SH-SY5Y (cell line): ENCODE measurements at regions not wholly inside any gene's neighbourhood (a gene's known extent, or its start where the extent isn't known, plus 50 kb on each side); places are given as distances from the start of the nearest gene placed in this dataset.

ENCODE experiments used
- GATA2 ChIP-seq: IDR thresholded peaks from 2 replicates; pipeline ENCODE4 v1.6.1; 2011; ENCODE audit warnings: mild to moderate bottlenecking, low read depth, low read length
- GATA3 ChIP-seq: IDR thresholded peaks from 2 replicates; pipeline ENCODE4 v1.6.1; 2011; ENCODE audit warnings: low read depth, mild to moderate bottlenecking, low read length, moderate library complexity

DNA sequence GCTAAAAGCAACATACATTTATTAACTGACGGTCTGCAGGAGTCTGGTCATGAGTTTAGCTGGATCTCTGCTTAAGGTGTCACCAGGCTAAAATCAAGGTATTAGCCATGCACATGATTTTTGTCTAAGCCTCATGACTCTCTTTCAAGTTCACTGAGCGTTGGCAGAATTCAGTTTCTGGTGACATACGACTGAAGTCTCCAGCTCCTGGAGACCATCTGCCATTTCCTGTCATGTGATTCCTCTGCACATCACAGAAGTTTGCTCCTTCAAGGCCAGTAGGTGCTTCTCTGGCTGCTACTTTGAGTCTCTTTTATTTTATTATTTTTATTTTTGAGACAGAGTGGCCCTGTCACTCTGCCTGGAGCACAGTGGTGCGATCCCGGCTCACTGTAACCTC, 148.4 kb upstream of the EYA4 start:
- TF ChIP-seq GATA2 = no peak
- no peak for TF ChIP-seq GATA3
